ENCODE measurements at regions not wholly inside any gene's neighbourhood (a gene's known extent, or its start where the extent isn't known, plus 50 kb on each side); places are given as distances from the start of the nearest gene placed in this dataset.

GRCh38 chr16:51569203-51569931 is 418.3 kb upstream of the SALL1 start:
- in situ Hi-C loops (cut with HindIII; ENCODE audit: low sequenced_read_pairs) = no loop called here
- DNase-seq (ENCODE audit: low read depth) = no peak
- no peak overlapping the region for H3K4me3 ChIP-seq (ENCODE audit: low read depth, low read length)
- no peak for TF ChIP-seq CTCF (IDR thresholded peaks at IDR 0.05; ENCODE audit: low read depth, low read length, missing control alignments)

GRCh38 chr16:51567911-51568310 is 416.8 kb upstream of the SALL1 start:
- no peak for TF ChIP-seq CTCF (IDR thresholded peaks at IDR 0.05; ENCODE audit: low read depth, low read length, missing control alignments)
- peak; percentile 18 for DNase-seq (ENCODE audit: low read depth)
- no peak overlapping the region for H3K4me3 ChIP-seq (ENCODE audit: low read depth, low read length)
- in situ Hi-C loops (cut with HindIII; ENCODE audit: low sequenced_read_pairs) = no loop called here

GRCh38 chr16:51565184-51565583 is 414.1 kb upstream of the SALL1 start:
- H3K4me3 ChIP-seq (ENCODE audit: low read depth, low read length) = no peak overlapping the region
- no peak for DNase-seq (ENCODE audit: low read depth)
- no peak for TF ChIP-seq CTCF (IDR thresholded peaks at IDR 0.05; ENCODE audit: low read depth, low read length, missing control alignments)
- in situ Hi-C loops (cut with HindIII; ENCODE audit: low sequenced_read_pairs) = no loop called here

- in situ Hi-C loops (cut with HindIII; ENCODE audit: low sequenced_read_pairs) = loop anchor here (5.0 kb wide), 1 partner anchor 36 kb away; no protein-coding TSS in a partner anchor
- no peak overlapping the region for H3K4me3 ChIP-seq (ENCODE audit: low read depth, low read length)
- DNase-seq (ENCODE audit: low read depth) = no peak
- TF ChIP-seq CTCF (IDR thresholded peaks at IDR 0.05; ENCODE audit: low read depth, low read length, missing control alignments) = no peak
Measured at GRCh38 chr16:51562891-51563290, 411.8 kb upstream of the SALL1 start.

- no peak overlapping the region for H3K4me3 ChIP-seq (ENCODE audit: low read depth, low read length)
- in situ Hi-C loops (cut with HindIII; ENCODE audit: low sequenced_read_pairs) = loop anchor here (5.0 kb wide), 1 partner anchor 33 kb away; no protein-coding TSS in a partner anchor
- no peak for DNase-seq (ENCODE audit: low read depth)
- no peak for TF ChIP-seq CTCF (IDR thresholded peaks at IDR 0.05; ENCODE audit: low read depth, low read length, missing control alignments)
Measured at GRCh38 chr16:51559901-51560300, 408.8 kb upstream of the SALL1 start.

GRCh38 chr16:51557670-51558069 is 406.6 kb upstream of the SALL1 start:
- no peak overlapping the region for H3K4me3 ChIP-seq (ENCODE audit: low read depth, low read length)
- DNase-seq (ENCODE audit: low read depth) = no peak
- no peak for TF ChIP-seq CTCF (IDR thresholded peaks at IDR 0.05; ENCODE audit: low read depth, low read length, missing control alignments)
- in situ Hi-C loops (cut with HindIII; ENCODE audit: low sequenced_read_pairs) = no loop called here

Measured in astrocyte of the cerebellum (primary cell).